Suprapubic skin (tissue), 4 donors: ENCODE measurements at regions not wholly inside any gene's neighbourhood (a gene's known extent, or its start where the extent isn't known, plus 50 kb on each side); places are given as distances from the start of the nearest gene placed in this dataset.

Experiments
- POLR2A ChIP-seq, 2 donors: fragments of 450-650 bp; IDR thresholded peaks; one replicate each; pipeline ENCODE4 v1.6.1; 2017; ENCODE audit warnings: antibody characterized with exemption in 2 of 2, mild to moderate bottlenecking in 2 of 2, moderate library complexity in 2 of 2
- POLR2AphosphoS5 ChIP-seq, 3 donors: sonication (generic); formaldehyde crosslinking; IDR thresholded peaks; one replicate each; pipeline ENCODE4 v1.6.1; 2017; ENCODE audit warnings: antibody characterized with exemption in 3 of 3

- TF ChIP-seq POLR2A (IDR thresholded peaks at IDR 0.05) (no peak), POLR2AphosphoS5 (IDR thresholded peaks at IDR 0.05) (no peak)
Measured at GRCh38 chr13:58660826-58661225, 1029.3 kb downstream of the PCDH17 start.
